ENCODE measurements at regions not wholly inside any gene's neighbourhood (a gene's known extent, or its start where the extent isn't known, plus 50 kb on each side); places are given as distances from the start of the nearest gene placed in this dataset.
"Not testable (repeated sequence)": the region's sequence is repeated elsewhere in the genome, so short reads cannot be mapped to it uniquely, and the experiment has no call there.

DNA sequence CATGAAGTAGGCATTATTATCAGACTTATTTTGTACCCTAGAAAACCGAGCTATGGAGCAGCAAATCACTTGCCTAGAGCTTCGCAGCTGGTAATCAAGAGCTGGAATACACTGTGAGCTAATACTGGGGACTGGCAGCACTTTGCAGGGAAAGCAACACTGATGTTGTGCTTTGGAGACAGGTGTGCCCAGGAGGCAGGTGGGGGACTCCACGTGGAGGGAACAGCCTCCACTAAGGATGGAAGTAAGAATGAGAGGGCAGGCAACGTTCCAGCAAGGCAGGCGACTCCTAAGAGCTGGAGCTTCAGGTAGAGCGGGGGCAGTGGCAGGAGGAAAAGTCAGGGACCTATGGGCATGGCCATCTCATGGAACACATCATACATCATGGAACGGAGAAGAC is 300.5 kb upstream of the IGF1R start:
- Histone ChIP-seq H3K9me3 (ENCODE audit: low read length) (no peaks in the 10 kb centered on the region), H3K4me1 (ENCODE audit: insufficient read depth, low read length) (no peaks in the 10 kb centered on the region), H3K4me3 (ENCODE audit: low read length) (no peak overlapping the region), H3K36me3 (ENCODE audit: insufficient read depth, low read length) (no peaks in the 10 kb centered on the region), H2AFZ (ENCODE audit: low read depth, low read length) (no peak overlapping the region), H3K27me3 (ENCODE audit: insufficient read depth, low read length) (no peaks in the 10 kb centered on the region)

- no peaks in the 10 kb centered on the region for H3K4me1 ChIP-seq (ENCODE audit: insufficient read depth, low read length)
- H2AFZ ChIP-seq (ENCODE audit: low read depth, low read length) = no peak overlapping the region
- H3K36me3 ChIP-seq (ENCODE audit: insufficient read depth, low read length) = no peaks in the 10 kb centered on the region
- no peaks in the 10 kb centered on the region for H3K27me3 ChIP-seq (ENCODE audit: insufficient read depth, low read length)
- H3K4me3 ChIP-seq (ENCODE audit: low read length) = no peak overlapping the region
- H3K9me3 ChIP-seq (ENCODE audit: low read length) = no peaks in the 10 kb centered on the region
These were observed 298.1 kb upstream of the IGF1R start for GRCh38 chr15:98350276-98350675.

- H3K27me3 ChIP-seq (ENCODE audit: insufficient read depth, low read length); H3K9me3 ChIP-seq (ENCODE audit: low read length); H3K4me1 ChIP-seq (ENCODE audit: insufficient read depth, low read length); H3K4me3 ChIP-seq (ENCODE audit: low read length); H2AFZ ChIP-seq (ENCODE audit: low read depth, low read length); H3K36me3 ChIP-seq (ENCODE audit: insufficient read depth, low read length): not testable (repeated sequence)
These were observed 290.1 kb upstream of the IGF1R start for GRCh38 chr15:98358274-98358673.

GRCh38 chr15:98358971-98359370 is 289.4 kb upstream of the IGF1R start:
- no peaks in the 10 kb centered on the region for H3K4me1 ChIP-seq (ENCODE audit: insufficient read depth, low read length)
- no peaks in the 10 kb centered on the region for H3K36me3 ChIP-seq (ENCODE audit: insufficient read depth, low read length)
- H3K27me3 ChIP-seq (ENCODE audit: insufficient read depth, low read length) = no peaks in the 10 kb centered on the region
- H3K4me3 ChIP-seq (ENCODE audit: low read length) = no peak overlapping the region
- H2AFZ ChIP-seq (ENCODE audit: low read depth, low read length) = no peak overlapping the region
- H3K9me3 ChIP-seq (ENCODE audit: low read length) = no peaks in the 10 kb centered on the region

- no peaks in the 10 kb centered on the region for H3K4me1 ChIP-seq (ENCODE audit: insufficient read depth, low read length)
- H2AFZ ChIP-seq (ENCODE audit: low read depth, low read length) = no peak overlapping the region
- H3K9me3 ChIP-seq (ENCODE audit: low read length) = no peaks in the 10 kb centered on the region
- H3K36me3 ChIP-seq (ENCODE audit: insufficient read depth, low read length) = no peaks in the 10 kb centered on the region
- no peak overlapping the region for H3K4me3 ChIP-seq (ENCODE audit: low read length)
- no peaks in the 10 kb centered on the region for H3K27me3 ChIP-seq (ENCODE audit: insufficient read depth, low read length)
These were observed 284.9 kb upstream of the IGF1R start for GRCh38 chr15:98363416-98363815.

- H2AFZ ChIP-seq (ENCODE audit: low read depth, low read length) = no peak overlapping the region
These were observed 284.4 kb upstream of the IGF1R start for GRCh38 chr15:98363955-98364354.

DNA sequence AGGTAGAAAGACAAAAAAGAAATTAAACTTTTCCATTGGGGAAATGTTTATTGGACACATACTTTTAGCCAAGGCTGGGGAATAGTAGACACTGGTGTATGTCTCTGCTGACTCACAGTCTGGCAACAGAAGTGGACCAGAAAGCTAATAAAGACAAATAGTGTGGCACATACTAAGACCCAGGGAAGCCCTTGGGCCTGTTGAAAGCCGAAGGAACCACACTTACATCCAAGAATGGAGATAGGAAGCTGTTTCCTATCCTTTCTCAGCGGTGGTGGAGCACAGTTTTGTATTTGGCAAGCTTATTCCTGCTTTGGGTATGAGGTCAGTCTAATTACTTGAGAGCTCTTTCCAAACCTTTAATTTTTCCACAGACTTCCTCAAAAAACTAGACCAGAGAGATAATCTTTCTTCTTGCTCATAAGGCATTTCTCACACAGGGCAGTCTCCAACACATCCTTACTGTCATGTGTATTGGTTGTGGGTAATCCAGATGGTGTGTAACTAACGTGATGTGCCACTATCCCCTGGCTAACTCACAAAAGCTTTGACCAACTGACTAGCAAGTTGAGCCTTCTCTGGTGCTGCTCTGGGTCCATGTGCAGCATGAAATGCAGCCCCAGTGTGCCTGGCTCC is 279.1 kb upstream of the IGF1R start:
- H3K4me3 ChIP-seq (ENCODE audit: low read length) = no peak overlapping the region
- H2AFZ ChIP-seq (ENCODE audit: low read depth, low read length) = no peak overlapping the region
- H3K27me3 ChIP-seq (ENCODE audit: insufficient read depth, low read length) = no peaks in the 10 kb centered on the region
- H3K36me3 ChIP-seq (ENCODE audit: insufficient read depth, low read length) = no peaks in the 10 kb centered on the region
- H3K4me1 ChIP-seq (ENCODE audit: insufficient read depth, low read length) = no peaks in the 10 kb centered on the region
- H3K9me3 ChIP-seq (ENCODE audit: low read length) = no peaks in the 10 kb centered on the region

More at GRCh38 chr15:98363955-98364354, 284.4 kb upstream of the IGF1R start:
- no peak overlapping the region for H3K4me3 ChIP-seq (ENCODE audit: low read length)
- H3K36me3 ChIP-seq (ENCODE audit: insufficient read depth, low read length) = no peaks in the 10 kb centered on the region
- H3K9me3 ChIP-seq (ENCODE audit: low read length) = no peaks in the 10 kb centered on the region
- H3K4me1 ChIP-seq (ENCODE audit: insufficient read depth, low read length) = no peaks in the 10 kb centered on the region
- no peaks in the 10 kb centered on the region for H3K27me3 ChIP-seq (ENCODE audit: insufficient read depth, low read length)

DNA sequence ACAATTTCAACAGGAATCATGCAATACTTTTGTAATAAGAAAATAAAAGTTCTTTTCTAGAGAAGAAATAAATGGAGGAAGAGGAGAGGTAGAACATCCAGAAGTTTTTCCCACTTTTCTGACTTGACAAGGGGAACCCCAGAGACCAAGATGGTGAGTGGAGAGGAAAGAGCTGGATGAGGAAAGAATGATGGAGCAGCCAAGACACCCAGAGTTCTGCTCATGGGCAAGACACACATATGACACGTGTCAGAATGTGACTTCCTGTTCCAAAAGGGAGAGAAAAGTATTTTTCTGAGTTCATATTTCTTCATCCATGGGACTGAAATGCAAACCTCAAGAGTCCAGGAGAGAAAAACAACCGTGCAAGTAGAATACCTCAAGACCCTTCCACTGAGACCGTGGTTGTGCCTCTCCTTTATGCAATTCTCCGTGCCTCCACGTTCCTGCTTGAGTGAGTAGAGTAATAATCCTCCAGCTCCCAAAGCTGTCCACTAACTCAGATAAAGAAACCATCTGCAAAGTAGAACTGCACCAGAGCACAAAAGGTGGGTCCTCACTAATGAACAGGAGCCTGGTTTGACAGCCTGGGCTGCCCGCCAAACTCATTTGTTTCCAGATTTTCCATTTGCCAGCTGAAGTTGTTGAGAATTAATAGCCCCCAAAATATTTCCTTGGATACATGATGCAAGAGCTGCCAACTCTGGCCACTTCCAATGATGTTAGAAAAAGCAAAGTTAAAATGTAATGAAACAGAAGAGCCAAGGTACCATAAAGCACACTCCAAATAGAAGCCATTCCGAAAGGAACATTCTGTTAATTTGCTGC is 272.6 kb upstream of the IGF1R start:
- H3K36me3 ChIP-seq (ENCODE audit: insufficient read depth, low read length) = no peaks in the 10 kb centered on the region
- H3K9me3 ChIP-seq (ENCODE audit: low read length) = no peaks in the 10 kb centered on the region
- H2AFZ ChIP-seq (ENCODE audit: low read depth, low read length) = no peak overlapping the region
- H3K4me1 ChIP-seq (ENCODE audit: insufficient read depth, low read length) = no peaks in the 10 kb centered on the region
- H3K27me3 ChIP-seq (ENCODE audit: insufficient read depth, low read length) = no peaks in the 10 kb centered on the region
- no peak overlapping the region for H3K4me3 ChIP-seq (ENCODE audit: low read length)

DNA sequence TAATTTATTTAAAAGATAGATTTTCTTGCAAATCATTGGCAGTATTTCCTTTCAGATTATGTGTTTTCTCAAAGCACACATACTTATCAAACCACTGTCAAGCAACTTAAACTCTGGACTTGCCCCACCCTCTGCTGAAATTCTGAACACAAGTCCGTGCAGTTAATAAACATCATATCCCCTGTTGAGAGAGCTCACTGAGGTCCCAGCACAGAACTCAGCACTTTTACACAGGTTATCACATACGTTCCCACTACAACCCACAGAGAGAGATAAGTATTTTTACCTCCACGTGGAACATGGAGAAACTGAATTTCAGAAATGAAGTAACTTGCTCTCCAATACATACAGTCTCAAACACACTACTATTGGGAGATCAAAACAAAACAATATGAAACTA is 267.6 kb upstream of the IGF1R start:
- no peak overlapping the region for H3K4me3 ChIP-seq (ENCODE audit: low read length)
- H3K4me1 ChIP-seq (ENCODE audit: insufficient read depth, low read length) = no peaks in the 10 kb centered on the region
- H2AFZ ChIP-seq (ENCODE audit: low read depth, low read length) = no peak overlapping the region
- H3K9me3 ChIP-seq (ENCODE audit: low read length) = no peaks in the 10 kb centered on the region
- H3K36me3 ChIP-seq (ENCODE audit: insufficient read depth, low read length) = no peaks in the 10 kb centered on the region
- peaks cover 2% of the 10 kb centered on the region for H3K27me3 ChIP-seq (ENCODE audit: insufficient read depth, low read length)

DNA sequence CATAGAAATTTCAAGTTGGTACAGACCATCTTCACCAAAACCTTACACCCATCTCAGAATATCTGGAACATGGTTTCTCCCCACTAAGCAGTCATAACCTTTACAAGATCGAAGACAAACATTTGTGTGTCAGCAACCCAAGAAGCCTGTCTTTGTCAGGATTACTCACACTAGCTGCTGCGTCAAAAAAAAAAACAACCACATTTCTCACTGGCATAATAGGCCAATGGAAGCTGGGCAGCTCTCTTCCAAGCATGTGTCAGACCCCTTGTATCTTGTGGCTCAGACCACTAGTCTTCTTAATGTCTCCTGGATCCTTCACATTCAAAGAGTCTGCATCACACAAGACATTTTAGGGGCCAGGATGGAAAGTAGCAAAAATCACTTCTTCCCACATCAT is 266.9 kb upstream of the IGF1R start:
- no peak overlapping the region for H2AFZ ChIP-seq (ENCODE audit: low read depth, low read length)
- peaks cover 2% of the 10 kb centered on the region for H3K27me3 ChIP-seq (ENCODE audit: insufficient read depth, low read length)
- no peaks in the 10 kb centered on the region for H3K4me1 ChIP-seq (ENCODE audit: insufficient read depth, low read length)
- no peaks in the 10 kb centered on the region for H3K9me3 ChIP-seq (ENCODE audit: low read length)
- no peaks in the 10 kb centered on the region for H3K36me3 ChIP-seq (ENCODE audit: insufficient read depth, low read length)
- no peak overlapping the region for H3K4me3 ChIP-seq (ENCODE audit: low read length)

DNA sequence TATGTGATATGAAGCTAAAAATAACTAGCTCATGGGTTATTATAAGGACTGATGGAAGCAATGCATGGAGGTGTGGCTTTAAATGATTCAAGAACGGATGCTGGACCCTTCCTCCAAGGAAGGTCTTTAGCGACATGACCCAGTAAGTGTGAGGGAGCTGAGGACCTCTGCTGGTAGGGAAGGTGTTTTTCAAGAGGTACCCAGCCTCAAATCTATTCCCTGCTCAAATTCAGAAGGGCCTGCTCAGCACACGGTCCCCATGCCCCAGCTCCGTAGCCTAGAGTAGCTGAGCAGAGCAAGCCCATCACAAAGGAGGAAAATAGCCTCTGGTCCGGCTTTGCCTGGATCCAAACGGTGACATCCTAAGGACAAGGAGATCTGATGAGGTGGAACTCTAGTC is 266.2 kb upstream of the IGF1R start:
- no peaks in the 10 kb centered on the region for H3K9me3 ChIP-seq (ENCODE audit: low read length)
- H3K27me3 ChIP-seq (ENCODE audit: insufficient read depth, low read length) = peaks cover 2% of the 10 kb centered on the region

GRCh38 chr15:98383571-98383970 is 264.8 kb upstream of the IGF1R start:
- Histone ChIP-seq H3K4me3 (ENCODE audit: low read length) (no peak overlapping the region), H3K27me3 (ENCODE audit: insufficient read depth, low read length) (peaks cover 2% of the 10 kb centered on the region), H3K36me3 (ENCODE audit: insufficient read depth, low read length) (no peaks in the 10 kb centered on the region), H3K4me1 (ENCODE audit: insufficient read depth, low read length) (no peaks in the 10 kb centered on the region), H3K9me3 (ENCODE audit: low read length) (no peaks in the 10 kb centered on the region), H2AFZ (ENCODE audit: low read depth, low read length) (no peak overlapping the region)

More for the DNA sequence above, 266.2 kb upstream of the IGF1R start:
- no peaks in the 10 kb centered on the region for H3K4me1 ChIP-seq (ENCODE audit: insufficient read depth, low read length)
- H2AFZ ChIP-seq (ENCODE audit: low read depth, low read length) = no peak overlapping the region
- H3K36me3 ChIP-seq (ENCODE audit: insufficient read depth, low read length) = no peaks in the 10 kb centered on the region
- H3K4me3 ChIP-seq (ENCODE audit: low read length) = no peak overlapping the region

GRCh38 chr15:98384328-98385029 is 263.9 kb upstream of the IGF1R start:
- Histone ChIP-seq H3K4me3 (ENCODE audit: low read length) (no peak overlapping the region), H3K4me1 (ENCODE audit: insufficient read depth, low read length) (no peaks in the 10 kb centered on the region), H3K27me3 (ENCODE audit: insufficient read depth, low read length) (peaks cover 2% of the 10 kb centered on the region), H2AFZ (ENCODE audit: low read depth, low read length) (no peak overlapping the region), H3K36me3 (ENCODE audit: insufficient read depth, low read length) (no peaks in the 10 kb centered on the region), H3K9me3 (ENCODE audit: low read length) (no peaks in the 10 kb centered on the region)
